NB4 (cell line): ENCODE measurements at regions not wholly inside any gene's neighbourhood (a gene's known extent, or its start where the extent isn't known, plus 50 kb on each side); places are given as distances from the start of the nearest gene placed in this dataset.
"Not testable (repeated sequence)": the region's sequence is repeated elsewhere in the genome, so short reads cannot be mapped to it uniquely, and the experiment has no call there.

Experiments
- CTCF ChIP-seq: IDR thresholded peaks from one replicate; pipeline ENCODE4 v1.5.1; 2012; ENCODE audit warnings: low read depth, low read length
- POLR2A ChIP-seq: IDR thresholded peaks from 2 replicates; pipeline ENCODE4 v1.6.1; 2011; ENCODE audit warnings: mild to moderate bottlenecking; ENCODE audit not compliant: insufficient read length; ENCODE audit errors: extremely low read depth
- TF ChIP-seq, protein P1 (sequence below): IDR thresholded peaks from 2 replicates; pipeline ENCODE4 v1.6.1; 2011; ENCODE audit warnings: low read depth, low read length

DNA sequence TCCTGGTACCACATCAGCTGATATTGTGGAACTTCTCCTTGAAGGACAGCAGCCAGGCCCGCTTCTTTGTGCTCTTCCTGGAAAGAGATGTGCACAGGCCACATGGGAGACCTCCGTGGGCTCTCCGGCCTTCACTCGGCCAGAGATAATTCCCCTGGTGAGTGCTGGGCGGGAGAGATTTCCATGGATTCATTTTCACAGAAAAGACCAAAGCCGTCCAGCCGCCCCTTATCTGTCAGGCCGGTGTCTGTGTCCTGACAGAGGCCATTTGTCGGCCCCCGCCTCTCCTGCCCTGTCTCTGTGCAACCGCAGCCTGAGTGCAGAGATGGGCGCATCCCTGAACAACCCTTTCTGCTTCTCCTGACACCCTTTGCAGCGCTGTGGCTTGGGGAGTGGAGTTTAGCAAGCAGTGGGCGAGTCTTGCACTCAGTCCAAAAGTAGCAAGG lies 197.9 kb downstream of the BANP start:
- TF ChIP-seq CTCF, POLR2A: not testable (repeated sequence)
- TF ChIP-seq, protein P1, sequence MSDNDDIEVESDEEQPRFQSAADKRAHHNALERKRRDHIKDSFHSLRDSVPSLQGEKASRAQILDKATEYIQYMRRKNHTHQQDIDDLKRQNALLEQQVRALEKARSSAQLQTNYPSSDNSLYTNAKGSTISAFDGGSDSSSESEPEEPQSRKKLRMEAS, result not testable (repeated sequence)
